ACHN (cell line): ENCODE measurements at regions not wholly inside any gene's neighbourhood (a gene's known extent, or its start where the extent isn't known, plus 50 kb on each side); places are given as distances from the start of the nearest gene placed in this dataset.
"Not testable (repeated sequence)": the region's sequence is repeated elsewhere in the genome, so short reads cannot be mapped to it uniquely, and the experiment has no call there.

Experiments used
- DNase-seq: peaks from one replicate; pipeline ENCODE4 v3.0.0-alpha.2; 2015
- in situ Hi-C: cut with HindIII; loops from 2 replicates; pipeline ENCODE4 v1.10.0; 2017; ENCODE audit warnings: low sequenced_read_pairs, low pct_ligation_motif_present, low pct_unique_long_range_greater_than_20kb

- in situ Hi-C loops, result no loop called here
- no peak for DNase-seq
Observed at GRCh38 chr14:97061198-97061597, 264.0 kb downstream of the VRK1 start.

GRCh38 chr14:97061714-97062113 lies 264.5 kb downstream of the VRK1 start:
- in situ Hi-C loops, result no loop called here
- no peak for DNase-seq

GRCh38 chr14:97065305-97066067 lies 268.3 kb downstream of the VRK1 start:
- in situ Hi-C loops, result no loop called here

GRCh38 chr14:97066068-97066899 lies 269.1 kb downstream of the VRK1 start:
- in situ Hi-C loops, result no loop called here

More at GRCh38 chr14:97065305-97066067, 268.3 kb downstream of the VRK1 start:
- DNase-seq, result no peak

GRCh38 chr14:97068293-97068692 lies 271.1 kb downstream of the VRK1 start:
- in situ Hi-C loops, DNase-seq: not testable (repeated sequence)

More at GRCh38 chr14:97066068-97066899, 269.1 kb downstream of the VRK1 start:
- no peak for DNase-seq

- in situ Hi-C loops, result no loop called here
Observed at GRCh38 chr14:97070259-97070658, 273.1 kb downstream of the VRK1 start.

GRCh38 chr14:97071177-97071576 lies 274.0 kb downstream of the VRK1 start:
- in situ Hi-C loops, result no loop called here
- no peak for DNase-seq

More at GRCh38 chr14:97070259-97070658, 273.1 kb downstream of the VRK1 start:
- DNase-seq, result no peak

GRCh38 chr14:97073622-97074021 lies 276.4 kb downstream of the VRK1 start:
- DNase-seq, result no peak
- in situ Hi-C loops, result no loop called here

- no peak for DNase-seq
- in situ Hi-C loops, result no loop called here
Observed at GRCh38 chr14:97074456-97074855, 277.3 kb downstream of the VRK1 start.

- DNase-seq, result no peak
- in situ Hi-C loops, result no loop called here
Observed at GRCh38 chr14:97074856-97075255, 277.7 kb downstream of the VRK1 start.

GRCh38 chr14:97077253-97077653 lies 280.1 kb downstream of the VRK1 start:
- peak; percentile 73 for DNase-seq
- in situ Hi-C loops, result no loop called here

GRCh38 chr14:97077687-97078086 lies 280.5 kb downstream of the VRK1 start:
- DNase-seq, result no peak
- in situ Hi-C loops, result no loop called here

GRCh38 chr14:97080991-97081390 lies 283.8 kb downstream of the VRK1 start:
- no peak for DNase-seq
- in situ Hi-C loops, result no loop called here

- no peak for DNase-seq
- in situ Hi-C loops, result no loop called here
Observed at GRCh38 chr14:97095269-97095668, 298.1 kb downstream of the VRK1 start.

- no peak for DNase-seq
- in situ Hi-C loops, result no loop called here
Observed at GRCh38 chr14:97097296-97097695, 300.1 kb downstream of the VRK1 start.

GRCh38 chr14:97100306-97100705 lies 303.1 kb downstream of the VRK1 start:
- in situ Hi-C loops, result no loop called here
- no peak for DNase-seq

GRCh38 chr14:97101561-97101960 lies 304.4 kb downstream of the VRK1 start:
- no peak for DNase-seq
- in situ Hi-C loops, result no loop called here

GRCh38 chr14:97104029-97104428 lies 306.8 kb downstream of the VRK1 start:
- no peak for DNase-seq
- in situ Hi-C loops, result no loop called here

GRCh38 chr14:97106166-97106565 lies 309.0 kb downstream of the VRK1 start:
- DNase-seq, result no peak
- in situ Hi-C loops, result no loop called here

GRCh38 chr14:97106609-97107008 lies 309.4 kb downstream of the VRK1 start:
- DNase-seq, result no peak
- in situ Hi-C loops, result no loop called here
